Stromal cell of bone marrow (primary cell): ENCODE measurements at regions not wholly inside any gene's neighbourhood (a gene's known extent, or its start where the extent isn't known, plus 50 kb on each side); places are given as distances from the start of the nearest gene placed in this dataset.

Experiments used
- DNase-seq: peaks from one replicate; pipeline ENCODE4 v3.0.0-alpha.2; 2012; ENCODE audit warnings: low read depth

GRCh38 chr12:75599061-75599460, 87.7 kb upstream of the KRR1 start:
- peak; percentile 81 for DNase-seq

GRCh38 chr12:75596406-75596805, 85.0 kb upstream of the KRR1 start:
- DNase-seq: no peak

GRCh38 chr12:75592638-75593335, 81.4 kb upstream of the KRR1 start:
- no peak for DNase-seq

- no peak for DNase-seq
These were observed 80.7 kb upstream of the KRR1 start for GRCh38 chr12:75592086-75592485.

GRCh38 chr12:75591628-75592027, 80.2 kb upstream of the KRR1 start:
- no peak for DNase-seq

GRCh38 chr12:75589801-75590200, 78.4 kb upstream of the KRR1 start:
- DNase-seq: no peak

GRCh38 chr12:75587340-75588106, 76.1 kb upstream of the KRR1 start:
- DNase-seq: peak; percentile 23

- DNase-seq: peak; percentile 62
These were observed 73.9 kb upstream of the KRR1 start for GRCh38 chr12:75585330-75585729.

GRCh38 chr12:75583355-75583754, 71.9 kb upstream of the KRR1 start:
- DNase-seq: no peak

GRCh38 chr12:75581515-75581914, 70.1 kb upstream of the KRR1 start:
- DNase-seq: no peak

GRCh38 chr12:75579552-75579951, 68.1 kb upstream of the KRR1 start:
- no peak for DNase-seq

GRCh38 chr12:75578546-75578945, 67.1 kb upstream of the KRR1 start:
- DNase-seq: no peak

GRCh38 chr12:75577812-75578211, 66.4 kb upstream of the KRR1 start:
- no peak for DNase-seq

- no peak for DNase-seq
These were observed 60.3 kb upstream of the KRR1 start for GRCh38 chr12:75571656-75572205.

GRCh38 chr12:75571204-75571603, 59.8 kb upstream of the KRR1 start:
- DNase-seq: no peak

GRCh38 chr12:75568801-75569200, 57.4 kb upstream of the KRR1 start:
- DNase-seq: no peak

GRCh38 chr12:75568393-75568792, 57.0 kb upstream of the KRR1 start:
- peak; percentile 18 for DNase-seq

GRCh38 chr12:75565795-75566194, 54.4 kb upstream of the KRR1 start:
- DNase-seq: no peak

GRCh38 chr12:75564852-75565251, 53.4 kb upstream of the KRR1 start:
- no peak for DNase-seq

GRCh38 chr12:75564398-75564797, 53.0 kb upstream of the KRR1 start:
- DNase-seq: no peak

- no peak for DNase-seq
These were observed 51.9 kb upstream of the KRR1 start for GRCh38 chr12:75563351-75563750.

- DNase-seq: no peak
These were observed 50.5 kb upstream of the KRR1 start for GRCh38 chr12:75561921-75562320.
